ENCODE measurements at regions not wholly inside any gene's neighbourhood (a gene's known extent, or its start where the extent isn't known, plus 50 kb on each side); places are given as distances from the start of the nearest gene placed in this dataset.
"Not testable (repeated sequence)": the region's sequence is repeated elsewhere in the genome, so short reads cannot be mapped to it uniquely, and the experiment has no call there.

DNA sequence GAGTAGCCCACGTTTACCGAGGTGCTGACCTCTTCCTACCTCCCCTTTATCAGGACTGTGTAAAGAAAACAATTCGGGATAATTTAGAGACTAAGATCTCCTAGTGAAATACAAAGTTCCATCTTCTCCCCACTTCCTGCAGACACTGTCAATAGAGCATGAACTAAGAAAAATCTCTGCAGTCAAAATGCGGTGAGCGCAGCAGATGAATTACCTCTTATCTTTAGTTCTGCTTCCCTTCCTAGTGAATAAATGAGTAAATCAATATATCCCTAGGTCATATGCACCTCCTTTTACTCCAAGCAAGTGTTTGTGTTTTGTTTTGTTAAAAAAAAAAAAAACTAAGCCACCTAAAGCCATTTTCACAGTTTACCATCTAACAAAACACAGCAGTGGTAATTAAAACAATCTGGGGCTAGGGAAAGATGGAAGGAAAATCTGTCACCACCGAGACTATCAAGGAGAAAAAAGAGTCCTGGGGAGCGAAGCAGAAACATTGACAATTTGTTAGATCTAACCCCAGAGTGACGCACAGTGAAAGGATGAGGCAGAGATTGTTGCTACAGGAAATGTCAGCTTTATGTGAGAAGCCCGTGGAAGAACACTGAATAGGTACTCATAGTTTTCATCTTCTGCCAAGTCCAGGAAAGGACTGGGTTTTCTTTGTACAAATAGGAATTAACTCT is 159.4 kb upstream of the SPTLC3 start:
- H3K27ac ChIP-seq = no peak overlapping the region
- H3K4me3 ChIP-seq = no peak overlapping the region
- no peaks in the 10 kb centered on the region for H3K9me3 ChIP-seq
- no peaks in the 10 kb centered on the region for H3K36me3 ChIP-seq (replicated peaks in 1 of 2; ENCODE audit: insufficient read depth in 1 of 2, low read depth in 2 of 2)
- no peak for DNase-seq
- intact Hi-C loops (cut with DNase I) = no loop called here
- WGBS, 2 donors = 11 to 12% methylated on average over 9 of the region's 9 CpGs
- no peaks in the 10 kb centered on the region for H3K4me1 ChIP-seq
- TF ChIP-seq POLR2A (IDR thresholded peaks at IDR 0.05) = no peak
- TF ChIP-seq, protein P1, sequence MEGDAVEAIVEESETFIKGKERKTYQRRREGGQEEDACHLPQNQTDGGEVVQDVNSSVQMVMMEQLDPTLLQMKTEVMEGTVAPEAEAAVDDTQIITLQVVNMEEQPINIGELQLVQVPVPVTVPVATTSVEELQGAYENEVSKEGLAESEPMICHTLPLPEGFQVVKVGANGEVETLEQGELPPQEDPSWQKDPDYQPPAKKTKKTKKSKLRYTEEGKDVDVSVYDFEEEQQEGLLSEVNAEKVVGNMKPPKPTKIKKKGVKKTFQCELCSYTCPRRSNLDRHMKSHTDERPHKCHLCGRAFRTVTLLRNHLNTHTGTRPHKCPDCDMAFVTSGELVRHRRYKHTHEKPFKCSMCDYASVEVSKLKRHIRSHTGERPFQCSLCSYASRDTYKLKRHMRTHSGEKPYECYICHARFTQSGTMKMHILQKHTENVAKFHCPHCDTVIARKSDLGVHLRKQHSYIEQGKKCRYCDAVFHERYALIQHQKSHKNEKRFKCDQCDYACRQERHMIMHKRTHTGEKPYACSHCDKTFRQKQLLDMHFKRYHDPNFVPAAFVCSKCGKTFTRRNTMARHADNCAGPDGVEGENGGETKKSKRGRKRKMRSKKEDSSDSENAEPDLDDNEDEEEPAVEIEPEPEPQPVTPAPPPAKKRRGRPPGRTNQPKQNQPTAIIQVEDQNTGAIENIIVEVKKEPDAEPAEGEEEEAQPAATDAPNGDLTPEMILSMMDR (IDR thresholded peaks at IDR 0.05) = no peak
- no peak for ATAC-seq
- no peaks in the 10 kb centered on the region for H3K27me3 ChIP-seq

DNA sequence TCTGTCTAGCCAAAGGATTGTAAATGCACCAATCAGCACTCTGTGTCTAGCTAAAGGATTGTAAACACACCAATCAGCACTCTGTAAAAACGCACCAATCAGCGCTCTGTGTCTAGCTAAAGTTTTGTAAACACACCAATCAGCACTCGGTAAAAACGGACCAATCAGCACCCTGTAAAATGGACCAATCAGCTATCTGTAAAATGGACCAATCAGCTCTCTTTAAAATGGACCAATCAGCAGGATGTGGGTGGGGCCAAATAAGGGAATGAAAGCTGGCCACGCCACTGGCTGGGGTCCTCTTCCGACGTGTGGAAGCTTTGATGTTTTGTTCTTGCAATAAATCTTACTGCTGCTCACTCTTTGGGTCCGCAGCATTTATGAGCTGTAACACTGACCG is 151.1 kb upstream of the SPTLC3 start:
- ATAC-seq; H3K27ac ChIP-seq; H3K27me3 ChIP-seq; intact Hi-C loops (cut with DNase I); DNase-seq; H3K36me3 ChIP-seq (replicated peaks in 1 of 2; ENCODE audit: insufficient read depth in 1 of 2, low read depth in 2 of 2); H3K4me3 ChIP-seq; H3K4me1 ChIP-seq; H3K9me3 ChIP-seq: not testable (repeated sequence)
- WGBS, 2 donors = 82 to 85% methylated on average over 9 of the region's 9 CpGs

DNA sequence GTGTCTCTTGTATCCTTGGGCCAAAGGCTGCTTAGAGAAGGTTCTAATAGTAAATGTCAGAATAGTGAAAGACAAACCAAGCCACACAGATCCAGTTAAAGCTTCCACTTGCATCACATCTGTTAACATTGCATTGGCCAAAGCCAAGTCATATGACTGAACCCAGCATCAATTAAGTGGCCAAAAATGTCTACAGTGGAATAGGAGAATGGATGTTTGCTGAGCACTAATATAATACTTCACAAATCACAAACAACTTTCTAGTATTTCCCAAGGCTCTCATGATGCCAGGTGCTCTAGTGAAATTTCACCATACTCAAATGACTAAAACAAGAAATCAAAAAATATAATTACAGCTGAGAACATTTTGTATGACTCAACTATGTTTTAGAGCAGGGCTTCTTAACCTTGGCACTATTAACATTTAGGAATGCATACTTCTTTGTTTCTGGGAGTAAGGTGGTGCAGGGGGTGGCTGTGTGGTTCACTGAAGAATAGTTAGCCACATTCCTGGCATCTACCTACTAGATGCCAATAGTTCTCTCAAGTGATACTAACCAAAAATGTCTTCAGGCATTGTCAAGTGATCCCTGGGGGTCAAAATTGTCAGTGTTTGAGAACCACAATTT is 148.0 kb upstream of the SPTLC3 start:
- H3K9me3 ChIP-seq = no peaks in the 10 kb centered on the region
- H3K27ac ChIP-seq = no peak overlapping the region
- ATAC-seq = no peak
- TF ChIP-seq POLR2A (IDR thresholded peaks at IDR 0.05) = no peak
- TF ChIP-seq, protein P1 (IDR thresholded peaks at IDR 0.05) = no peak
- intact Hi-C loops (cut with DNase I) = no loop called here
- H3K36me3 ChIP-seq (replicated peaks in 1 of 2; ENCODE audit: insufficient read depth in 1 of 2, low read depth in 2 of 2) = no peaks in the 10 kb centered on the region
- H3K4me3 ChIP-seq = no peak overlapping the region
- no peaks in the 10 kb centered on the region for H3K4me1 ChIP-seq
- no peak for DNase-seq
- no peaks in the 10 kb centered on the region for H3K27me3 ChIP-seq

DNA sequence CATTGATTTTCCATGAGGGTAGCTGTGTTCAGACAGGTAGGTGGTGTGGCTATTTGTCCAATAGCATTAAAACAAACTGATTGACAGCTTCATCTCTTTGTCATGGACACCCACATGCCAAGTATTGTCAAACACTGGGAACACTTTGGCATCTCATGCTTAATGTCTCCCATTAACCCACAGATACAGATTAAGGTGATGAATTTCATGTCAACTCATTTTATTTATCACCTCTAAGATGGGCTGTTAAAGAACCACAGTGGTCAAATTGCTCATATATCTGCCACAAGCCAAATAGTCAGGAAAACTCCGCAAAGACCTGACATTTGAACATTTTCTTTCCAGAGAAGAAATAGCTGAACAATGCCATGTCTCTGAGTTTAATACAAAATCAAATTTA is 139.1 kb upstream of the SPTLC3 start:
- DNase-seq (no peak), ATAC-seq (no peak)
- Histone ChIP-seq H3K9me3 (no peaks in the 10 kb centered on the region), H3K27ac (no peak overlapping the region), H3K4me3 (no peak overlapping the region), H3K4me1 (no peaks in the 10 kb centered on the region), H3K36me3 (replicated peaks in 1 of 2; ENCODE audit: insufficient read depth in 1 of 2, low read depth in 2 of 2) (no peaks in the 10 kb centered on the region), H3K27me3 (no peaks in the 10 kb centered on the region)
- 93 to 94% methylated on average over 1 of the region's 1 CpG for WGBS, 2 donors
- no peak for TF ChIP-seq POLR2A (IDR thresholded peaks at IDR 0.05)
- TF ChIP-seq, protein P1 (IDR thresholded peaks at IDR 0.05) = no peak
- intact Hi-C loops (cut with DNase I) = no loop called here

DNA sequence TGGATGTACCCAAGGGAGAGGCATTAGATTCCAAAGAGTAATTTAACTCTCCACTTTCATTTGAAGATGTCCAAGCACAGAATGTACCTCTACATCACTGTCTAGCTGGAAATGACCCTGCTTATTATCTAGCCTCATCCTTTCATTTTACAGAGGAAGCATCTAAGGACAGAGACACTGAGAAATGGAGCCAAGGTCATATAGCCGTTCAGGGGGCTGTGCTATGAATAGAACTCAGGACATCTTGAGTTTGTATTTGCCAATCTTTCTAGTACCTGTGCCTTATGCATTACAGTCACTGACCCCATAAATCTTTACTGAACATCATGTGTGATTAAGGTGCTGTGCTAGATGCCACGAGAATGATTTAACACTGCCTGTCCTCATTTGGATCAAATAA is 138.2 kb upstream of the SPTLC3 start:
- Histone ChIP-seq H3K9me3 (no peaks in the 10 kb centered on the region), H3K36me3 (replicated peaks in 1 of 2; ENCODE audit: insufficient read depth in 1 of 2, low read depth in 2 of 2) (no peaks in the 10 kb centered on the region), H3K27ac (no peak overlapping the region), H3K4me3 (no peak overlapping the region), H3K27me3 (no peaks in the 10 kb centered on the region), H3K4me1 (no peaks in the 10 kb centered on the region)
- ATAC-seq (no peak), DNase-seq (no peak)
- TF ChIP-seq POLR2A (IDR thresholded peaks at IDR 0.05) = no peak
- TF ChIP-seq, protein P1 (IDR thresholded peaks at IDR 0.05) = no peak
- intact Hi-C loops (cut with DNase I) = no loop called here
- WGBS, 2 donors = 27 to 49% methylated on average over 2 of the region's 2 CpGs

Measured in body of pancreas (tissue), 4 donors.